ENCODE measurements at regions not wholly inside any gene's neighbourhood (a gene's known extent, or its start where the extent isn't known, plus 50 kb on each side); places are given as distances from the start of the nearest gene placed in this dataset.

DNA sequence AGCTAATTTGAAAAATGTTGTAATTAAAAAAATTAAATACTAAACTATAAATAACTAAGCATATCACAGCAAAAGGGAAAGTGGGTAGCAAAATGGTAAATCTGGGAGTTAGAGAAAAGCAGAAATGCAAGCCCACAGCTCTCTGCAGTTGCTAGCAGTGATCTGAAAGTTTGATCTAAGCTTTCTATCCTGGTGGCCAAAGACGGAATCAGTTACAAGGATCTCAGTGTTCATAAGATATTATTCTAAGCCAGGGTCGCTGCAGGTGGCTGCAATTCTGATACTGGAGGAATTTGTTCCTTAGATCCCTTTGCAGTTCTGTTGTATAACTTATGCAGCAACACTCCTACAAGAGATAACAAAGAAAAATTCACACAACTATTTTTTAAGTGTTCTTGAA lies 363.7 kb downstream of the SETD4 start:
- no peak for TF ChIP-seq TOX (CRISPR knock-in tag; IDR thresholded peaks at IDR 0.05; ENCODE audit: borderline replicate concordance)
- no peak for TF ChIP-seq ZFP30 (CRISPR knock-in tag; IDR thresholded peaks at IDR 0.05)
- TF ChIP-seq, protein P1, sequence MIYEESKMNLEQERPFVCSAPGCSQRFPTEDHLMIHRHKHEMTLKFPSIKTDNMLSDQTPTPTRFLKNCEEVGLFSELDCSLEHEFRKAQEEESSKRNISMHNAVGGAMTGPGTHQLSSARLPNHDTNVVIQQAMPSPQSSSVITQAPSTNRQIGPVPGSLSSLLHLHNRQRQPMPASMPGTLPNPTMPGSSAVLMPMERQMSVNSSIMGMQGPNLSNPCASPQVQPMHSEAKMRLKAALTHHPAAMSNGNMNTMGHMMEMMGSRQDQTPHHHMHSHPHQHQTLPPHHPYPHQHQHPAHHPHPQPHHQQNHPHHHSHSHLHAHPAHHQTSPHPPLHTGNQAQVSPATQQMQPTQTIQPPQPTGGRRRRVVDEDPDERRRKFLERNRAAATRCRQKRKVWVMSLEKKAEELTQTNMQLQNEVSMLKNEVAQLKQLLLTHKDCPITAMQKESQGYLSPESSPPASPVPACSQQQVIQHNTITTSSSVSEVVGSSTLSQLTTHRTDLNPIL (CRISPR knock-in tag; IDR thresholded peaks at IDR 0.05; ENCODE audit: low read depth) = no peak
- no peak for TF ChIP-seq PPARA (CRISPR knock-in tag; IDR thresholded peaks at IDR 0.05; ENCODE audit: borderline replicate concordance)
- TF ChIP-seq ZNF565 (CRISPR knock-in tag; conservative IDR thresholded peaks at IDR 0.05; ENCODE audit: low read depth) = no peak
- TF ChIP-seq, protein P2, sequence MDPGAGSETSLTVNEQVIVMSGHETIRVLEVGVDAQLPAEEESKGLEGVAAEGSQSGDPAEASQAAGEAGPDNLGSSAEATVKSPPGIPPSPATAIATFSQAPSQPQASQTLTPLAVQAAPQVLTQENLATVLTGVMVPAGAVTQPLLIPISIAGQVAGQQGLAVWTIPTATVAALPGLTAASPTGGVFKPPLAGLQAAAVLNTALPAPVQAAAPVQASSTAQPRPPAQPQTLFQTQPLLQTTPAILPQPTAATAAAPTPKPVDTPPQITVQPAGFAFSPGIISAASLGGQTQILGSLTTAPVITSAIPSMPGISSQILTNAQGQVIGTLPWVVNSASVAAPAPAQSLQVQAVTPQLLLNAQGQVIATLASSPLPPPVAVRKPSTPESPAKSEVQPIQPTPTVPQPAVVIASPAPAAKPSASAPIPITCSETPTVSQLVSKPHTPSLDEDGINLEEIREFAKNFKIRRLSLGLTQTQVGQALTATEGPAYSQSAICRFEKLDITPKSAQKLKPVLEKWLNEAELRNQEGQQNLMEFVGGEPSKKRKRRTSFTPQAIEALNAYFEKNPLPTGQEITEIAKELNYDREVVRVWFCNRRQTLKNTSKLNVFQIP (CRISPR knock-in tag; IDR thresholded peaks at IDR 0.05; ENCODE audit: borderline replicate concordance, low read depth) = no peak
- no peak for TF ChIP-seq CSDC2 (CRISPR knock-in tag; IDR thresholded peaks at IDR 0.05)
- no peak for TF ChIP-seq ESRRG (CRISPR knock-in tag; IDR thresholded peaks at IDR 0.05)
- TF ChIP-seq BACH2 (CRISPR knock-in tag; IDR thresholded peaks at IDR 0.05; ENCODE audit: borderline replicate concordance) = no peak
- no peak for TF ChIP-seq ZNF70 (CRISPR knock-in tag; IDR thresholded peaks at IDR 0.05)
- no peak for ATAC-seq

DNA sequence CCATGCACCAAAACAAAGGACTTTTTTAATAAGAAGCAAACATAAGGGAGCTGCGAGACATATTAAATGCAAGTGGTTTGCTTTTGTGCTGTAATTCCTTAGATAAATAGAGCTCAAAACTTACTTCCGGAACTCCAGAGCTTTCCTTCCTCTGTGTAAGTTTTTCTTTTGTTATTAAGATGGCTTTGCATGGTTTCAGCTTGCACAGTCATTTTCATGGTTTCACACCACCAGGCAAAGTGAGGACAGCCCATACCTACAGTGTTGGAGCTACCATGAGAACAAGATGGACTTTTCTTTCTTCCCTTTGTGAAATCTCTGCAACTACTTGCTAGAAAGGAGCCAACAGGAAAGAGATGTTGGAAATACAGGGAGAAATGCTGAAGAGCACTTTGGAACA lies 368.0 kb downstream of the SETD4 start:
- no peak for ATAC-seq
- TF ChIP-seq RARB (CRISPR knock-in tag; IDR thresholded peaks at IDR 0.05) (no peak), ZFP30 (CRISPR knock-in tag; IDR thresholded peaks at IDR 0.05) (no peak), ZNF565 (CRISPR knock-in tag; conservative IDR thresholded peaks at IDR 0.05; ENCODE audit: low read depth) (no peak), TOX (CRISPR knock-in tag; IDR thresholded peaks at IDR 0.05; ENCODE audit: borderline replicate concordance) (no peak), GLIS3 (CRISPR knock-in tag; IDR thresholded peaks at IDR 0.05) (no peak)
- TF ChIP-seq, protein P1 (CRISPR knock-in tag; IDR thresholded peaks at IDR 0.05; ENCODE audit: low read depth) = no peak
- TF ChIP-seq, protein P2 (CRISPR knock-in tag; IDR thresholded peaks at IDR 0.05; ENCODE audit: borderline replicate concordance, low read depth) = no peak

DNA sequence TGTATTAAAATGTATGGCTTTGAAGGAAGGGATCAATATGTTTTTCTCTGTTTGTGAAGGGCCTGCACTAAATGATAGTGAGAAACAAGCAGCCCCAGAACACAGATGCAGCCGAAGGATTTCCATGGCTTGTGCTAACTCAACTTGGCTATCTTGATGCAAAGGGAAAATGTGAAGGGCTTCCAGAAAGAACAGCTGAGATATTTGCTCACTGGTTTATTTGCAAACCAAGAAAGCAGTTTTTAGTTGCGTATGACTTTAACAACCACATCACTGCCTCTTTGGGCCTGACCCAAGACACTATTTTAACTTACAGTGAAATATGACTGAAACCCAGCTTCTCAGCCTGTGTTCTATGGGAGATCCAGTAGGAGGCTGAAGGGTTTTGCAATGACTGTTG lies 369.9 kb downstream of the SETD4 start:
- no peak for ATAC-seq
- TF ChIP-seq SNAI2 (CRISPR knock-in tag; IDR thresholded peaks at IDR 0.05) = no peak
- TF ChIP-seq, protein P1 (CRISPR knock-in tag; IDR thresholded peaks at IDR 0.05; ENCODE audit: low read depth) = no peak
- TF ChIP-seq OSR1 (CRISPR knock-in tag; IDR thresholded peaks at IDR 0.05) = no peak
- TF ChIP-seq, protein P2 (CRISPR knock-in tag; IDR thresholded peaks at IDR 0.05; ENCODE audit: borderline replicate concordance, low read depth) = no peak
- TF ChIP-seq TCF4 (CRISPR knock-in tag; IDR thresholded peaks at IDR 0.05; ENCODE audit: borderline replicate concordance) = no peak
- no peak for TF ChIP-seq TOX (CRISPR knock-in tag; IDR thresholded peaks at IDR 0.05; ENCODE audit: borderline replicate concordance)
- no peak for TF ChIP-seq CSDC2 (CRISPR knock-in tag; IDR thresholded peaks at IDR 0.05)
- no peak for TF ChIP-seq ARNTL (CRISPR knock-in tag; IDR thresholded peaks at IDR 0.05; ENCODE audit: borderline replicate concordance, low read depth)
- TF ChIP-seq, protein P3, sequence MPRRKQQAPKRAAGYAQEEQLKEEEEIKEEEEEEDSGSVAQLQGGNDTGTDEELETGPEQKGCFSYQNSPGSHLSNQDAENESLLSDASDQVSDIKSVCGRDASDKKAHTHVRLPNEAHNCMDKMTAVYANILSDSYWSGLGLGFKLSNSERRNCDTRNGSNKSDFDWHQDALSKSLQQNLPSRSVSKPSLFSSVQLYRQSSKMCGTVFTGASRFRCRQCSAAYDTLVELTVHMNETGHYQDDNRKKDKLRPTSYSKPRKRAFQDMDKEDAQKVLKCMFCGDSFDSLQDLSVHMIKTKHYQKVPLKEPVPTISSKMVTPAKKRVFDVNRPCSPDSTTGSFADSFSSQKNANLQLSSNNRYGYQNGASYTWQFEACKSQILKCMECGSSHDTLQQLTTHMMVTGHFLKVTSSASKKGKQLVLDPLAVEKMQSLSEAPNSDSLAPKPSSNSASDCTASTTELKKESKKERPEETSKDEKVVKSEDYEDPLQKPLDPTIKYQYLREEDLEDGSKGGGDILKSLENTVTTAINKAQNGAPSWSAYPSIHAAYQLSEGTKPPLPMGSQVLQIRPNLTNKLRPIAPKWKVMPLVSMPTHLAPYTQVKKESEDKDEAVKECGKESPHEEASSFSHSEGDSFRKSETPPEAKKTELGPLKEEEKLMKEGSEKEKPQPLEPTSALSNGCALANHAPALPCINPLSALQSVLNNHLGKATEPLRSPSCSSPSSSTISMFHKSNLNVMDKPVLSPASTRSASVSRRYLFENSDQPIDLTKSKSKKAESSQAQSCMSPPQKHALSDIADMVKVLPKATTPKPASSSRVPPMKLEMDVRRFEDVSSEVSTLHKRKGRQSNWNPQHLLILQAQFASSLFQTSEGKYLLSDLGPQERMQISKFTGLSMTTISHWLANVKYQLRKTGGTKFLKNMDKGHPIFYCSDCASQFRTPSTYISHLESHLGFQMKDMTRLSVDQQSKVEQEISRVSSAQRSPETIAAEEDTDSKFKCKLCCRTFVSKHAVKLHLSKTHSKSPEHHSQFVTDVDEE (CRISPR knock-in tag; IDR thresholded peaks at IDR 0.05) = no peak

All from SK-N-SH treated with all-trans-retinoic acid at 6 μM for 48 hours (cell line).